ENCODE measurements at regions not wholly inside any gene's neighbourhood (a gene's known extent, or its start where the extent isn't known, plus 50 kb on each side); places are given as distances from the start of the nearest gene placed in this dataset.
"Not testable (repeated sequence)": the region's sequence is repeated elsewhere in the genome, so short reads cannot be mapped to it uniquely, and the experiment has no call there.

GRCh38 chr10:37442882-37443281 lies 317.5 kb downstream of the ANKRD30A start:
- no peak for DNase-seq

- DNase-seq: not testable (repeated sequence)
These were observed 315.8 kb downstream of the ANKRD30A start for GRCh38 chr10:37441224-37441623.

- DNase-seq: no peak
These were observed 314.4 kb downstream of the ANKRD30A start for GRCh38 chr10:37439826-37440225.

- no peak for DNase-seq
These were observed 311.0 kb downstream of the ANKRD30A start for GRCh38 chr10:37436357-37436756.

GRCh38 chr10:37434091-37434490 lies 308.7 kb downstream of the ANKRD30A start:
- no peak for DNase-seq

All from activated CD4-positive, alpha-beta T cell treated with anti-CD3 and anti-CD28 coated beads, Interleukin-2, Interleukin-6, amounts not matched to agents 100 ng/mL and 50 ng/mL, durations not matched to agents 16 hours and 8 hours (primary cell).